B cell (primary cell): ENCODE measurements at regions not wholly inside any gene's neighbourhood (a gene's known extent, or its start where the extent isn't known, plus 50 kb on each side); places are given as distances from the start of the nearest gene placed in this dataset.

Experiments
- EZH2 ChIP-seq: IDR thresholded peaks from 2 replicates; pipeline ENCODE4 v1.6.1; 2012; ENCODE audit warnings: borderline replicate concordance, low read depth, mild to moderate bottlenecking, moderate library complexity, low read length; ENCODE audit not compliant: insufficient read depth, poor library complexity, severe bottlenecking
- TF ChIP-seq, protein P1 (sequence below): fragments of 200-600 bp; IDR thresholded peaks from one replicate; pipeline ENCODE4 v1.8.0; 2022; ENCODE audit warnings: antibody characterized with exemption, mild to moderate bottlenecking

DNA sequence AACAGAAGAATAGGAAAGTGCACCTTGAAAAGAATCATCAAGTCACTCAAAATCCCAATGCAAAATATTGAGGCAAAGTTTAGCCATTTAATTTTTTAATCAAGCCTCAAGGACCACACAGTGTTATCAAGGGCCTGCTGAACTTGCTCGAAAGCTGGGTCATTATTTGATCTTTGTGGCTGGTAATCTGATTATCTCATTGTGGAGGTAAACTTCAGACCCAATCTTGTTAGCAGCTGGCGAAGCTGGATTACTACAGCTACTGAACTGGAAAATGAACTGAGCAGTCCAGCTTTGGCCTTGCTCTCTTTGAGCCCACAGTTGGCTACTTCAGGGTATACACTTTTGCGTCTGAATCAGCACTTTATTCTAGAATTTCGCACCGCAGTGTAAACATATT lies 94.4 kb downstream of the BARHL2 start:
- TF ChIP-seq, protein P1, sequence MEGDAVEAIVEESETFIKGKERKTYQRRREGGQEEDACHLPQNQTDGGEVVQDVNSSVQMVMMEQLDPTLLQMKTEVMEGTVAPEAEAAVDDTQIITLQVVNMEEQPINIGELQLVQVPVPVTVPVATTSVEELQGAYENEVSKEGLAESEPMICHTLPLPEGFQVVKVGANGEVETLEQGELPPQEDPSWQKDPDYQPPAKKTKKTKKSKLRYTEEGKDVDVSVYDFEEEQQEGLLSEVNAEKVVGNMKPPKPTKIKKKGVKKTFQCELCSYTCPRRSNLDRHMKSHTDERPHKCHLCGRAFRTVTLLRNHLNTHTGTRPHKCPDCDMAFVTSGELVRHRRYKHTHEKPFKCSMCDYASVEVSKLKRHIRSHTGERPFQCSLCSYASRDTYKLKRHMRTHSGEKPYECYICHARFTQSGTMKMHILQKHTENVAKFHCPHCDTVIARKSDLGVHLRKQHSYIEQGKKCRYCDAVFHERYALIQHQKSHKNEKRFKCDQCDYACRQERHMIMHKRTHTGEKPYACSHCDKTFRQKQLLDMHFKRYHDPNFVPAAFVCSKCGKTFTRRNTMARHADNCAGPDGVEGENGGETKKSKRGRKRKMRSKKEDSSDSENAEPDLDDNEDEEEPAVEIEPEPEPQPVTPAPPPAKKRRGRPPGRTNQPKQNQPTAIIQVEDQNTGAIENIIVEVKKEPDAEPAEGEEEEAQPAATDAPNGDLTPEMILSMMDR, result no peak
- no peak for TF ChIP-seq EZH2
